Retinal pigment epithelial cell (primary cell): ENCODE measurements at regions not wholly inside any gene's neighbourhood (a gene's known extent, or its start where the extent isn't known, plus 50 kb on each side); places are given as distances from the start of the nearest gene placed in this dataset.

ENCODE experiments used
- DNase-seq: peaks from one replicate; pipeline ENCODE4 v3.0.0-alpha.2; 2010; ENCODE audit warnings: low read depth
- H3K4me3 ChIP-seq: 2 replicates; pipeline ENCODE4 v1.5.1; 2011; ENCODE audit warnings: mild to moderate bottlenecking, low read length, control low read depth, moderate library complexity
- CTCF ChIP-seq: conservative IDR thresholded peaks from 2 replicates; pipeline ENCODE4 v1.5.1; 2011; ENCODE audit warnings: low read depth, low read length, control low read depth, inconsistent platforms

- DNase-seq, result no peak
- no peak for TF ChIP-seq CTCF
Measured at GRCh38 chr18:14941256-14941655, 193.3 kb downstream of the ANKRD30B start.

GRCh38 chr18:14941792-14942191 is 193.8 kb downstream of the ANKRD30B start:
- H3K4me3 ChIP-seq, result no peak overlapping the region
- TF ChIP-seq CTCF, result no peak
- DNase-seq, result no peak

More at GRCh38 chr18:14941256-14941655, 193.3 kb downstream of the ANKRD30B start:
- no peak overlapping the region for H3K4me3 ChIP-seq

GRCh38 chr18:14942275-14942674 is 194.3 kb downstream of the ANKRD30B start:
- TF ChIP-seq CTCF, result no peak
- no peak for DNase-seq
- no peak overlapping the region for H3K4me3 ChIP-seq

- TF ChIP-seq CTCF, result no peak
- no peak for DNase-seq
- H3K4me3 ChIP-seq, result no peak overlapping the region
Measured at GRCh38 chr18:14943486-14943885, 195.5 kb downstream of the ANKRD30B start.

- no peak for DNase-seq
- H3K4me3 ChIP-seq, result no peak overlapping the region
- TF ChIP-seq CTCF, result no peak
Measured at GRCh38 chr18:14943967-14944636, 196.1 kb downstream of the ANKRD30B start.

GRCh38 chr18:14944838-14945237 is 196.9 kb downstream of the ANKRD30B start:
- TF ChIP-seq CTCF, result no peak
- H3K4me3 ChIP-seq, result no peak overlapping the region
- DNase-seq, result no peak

- no peak for TF ChIP-seq CTCF
- DNase-seq, result no peak
- H3K4me3 ChIP-seq, result no peak overlapping the region
Measured at GRCh38 chr18:14945286-14945685, 197.3 kb downstream of the ANKRD30B start.
